AG04449 (cell line): ENCODE measurements at regions not wholly inside any gene's neighbourhood (a gene's known extent, or its start where the extent isn't known, plus 50 kb on each side); places are given as distances from the start of the nearest gene placed in this dataset.
A peak's percentile ranks its signal among the peaks of the same experiment; 100 is the strongest.
"Not testable (repeated sequence)": the region's sequence is repeated elsewhere in the genome, so short reads cannot be mapped to it uniquely, and the experiment has no call there.

Experiments used
- CTCF ChIA-PET: fragments of 350-600 bp; formaldehyde crosslinking; extraction: SDS; loops from one replicate; lab custom pipeline; 2021; ENCODE audit warnings: antibody characterized with exemption; lab: Yijun Ruan, JAX
- POLR2A ChIA-PET: fragments of 400-600, 350-600 bp; formaldehyde crosslinking; extraction: SDS; loops from one replicate; lab custom pipeline; 2020; ENCODE audit warnings: antibody characterized with exemption, inconsistent platforms; lab: Yijun Ruan, JAX
- DNase-seq: peaks from one replicate; pipeline ENCODE4 v3.0.0-alpha.2; 2010; ENCODE audit warnings: low read depth, low spot score
- H3K4me3 ChIP-seq: 2 replicates; pipeline ENCODE4 v1.5.1; 2011; ENCODE audit warnings: low read depth, mild to moderate bottlenecking, control low read depth, low read length
- CTCF ChIP-seq: IDR thresholded peaks from one replicate; pipeline ENCODE4 v1.5.1; 2011; ENCODE audit warnings: mild to moderate bottlenecking, moderate library complexity, low read length, control low read depth, inconsistent platforms; ENCODE audit not compliant: insufficient read depth; ENCODE audit errors: missing control alignments

- ChIA-PET POLR2A (interaction anchor here (1.0 to 3.0 kb wide), 5 partner anchors 46 to 144 kb away, joined by 5 to 22 read pairs (median 6); no protein-coding TSS in a partner anchor), CTCF (interaction anchor here (1.1 to 1.6 kb wide), 2 partner anchors 108 to 300 kb away, joined by 3 to 4 read pairs; no protein-coding TSS in a partner anchor)
- peak; percentile 44 for DNase-seq
Observed at GRCh38 chrX:45622538-45622937, 421.9 kb upstream of the DIPK2B start.

GRCh38 chrX:45622042-45622423 is 421.4 kb upstream of the DIPK2B start:
- no peak for TF ChIP-seq CTCF
- POLR2A ChIA-PET, result interaction anchor here (0.5 to 3.0 kb wide), 5 partner anchors 47 to 142 kb away, joined by 3 to 22 read pairs (median 7); no protein-coding TSS in a partner anchor
- no peak overlapping the region for H3K4me3 ChIP-seq
- no peak for DNase-seq
- CTCF ChIA-PET, result interaction anchor here (1.6 kb wide), 1 partner anchor 299 kb away, joined by 4 read pairs; no protein-coding TSS in a partner anchor

More at GRCh38 chrX:45622538-45622937, 421.9 kb upstream of the DIPK2B start:
- TF ChIP-seq CTCF, result no peak
- no peak overlapping the region for H3K4me3 ChIP-seq

DNA sequence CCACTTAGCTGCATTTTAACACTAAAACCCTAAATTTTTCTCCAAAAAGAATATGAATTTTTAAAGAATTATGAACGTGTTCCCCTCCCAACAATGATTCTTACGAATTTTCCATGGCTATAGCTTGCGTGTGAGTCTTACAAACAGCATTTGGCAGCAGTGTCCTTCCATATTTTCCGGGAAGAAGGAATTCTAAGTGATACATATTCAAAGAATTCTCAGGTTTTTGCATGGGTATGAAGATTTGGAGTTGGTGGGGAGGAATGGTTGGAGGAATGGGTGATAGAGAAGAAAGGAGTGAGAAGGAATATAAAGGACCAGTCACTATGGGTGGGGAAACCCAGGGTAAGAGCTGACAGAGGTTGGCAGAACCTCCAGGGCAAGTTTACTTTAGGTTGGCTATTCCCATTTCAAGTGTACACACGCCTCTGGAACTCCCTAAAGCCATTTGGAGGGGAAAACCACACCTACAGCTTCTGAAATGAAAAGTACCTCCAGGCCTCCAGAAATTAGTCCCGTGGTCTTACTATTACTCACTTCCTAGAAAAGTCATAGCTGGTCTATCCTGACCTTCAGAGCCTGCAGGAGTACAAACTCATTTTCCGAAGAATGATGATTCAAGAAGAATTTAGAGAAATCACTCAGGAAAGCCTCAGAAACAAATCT is 420.8 kb upstream of the DIPK2B start:
- DNase-seq, result peak; percentile 24

GRCh38 chrX:45619290-45619689 is 418.6 kb upstream of the DIPK2B start:
- CTCF ChIA-PET, result no interaction called here
- POLR2A ChIA-PET, result interaction anchor here (0.6 to 1.3 kb wide), 5 partner anchors 48 to 93 kb away, joined by 3 to 5 read pairs (median 4); no protein-coding TSS in a partner anchor
- no peak for TF ChIP-seq CTCF
- H3K4me3 ChIP-seq, result no peak overlapping the region
- peak; percentile 42 for DNase-seq

More for the DNA sequence above, 420.8 kb upstream of the DIPK2B start:
- no peak overlapping the region for H3K4me3 ChIP-seq
- ChIA-PET POLR2A (interaction anchor here (0.5 to 3.0 kb wide), 4 partner anchors 47 to 143 kb away, joined by 3 to 22 read pairs (median 14); no protein-coding TSS in a partner anchor), CTCF (interaction anchor here (1.6 kb wide), 1 partner anchor 299 kb away, joined by 4 read pairs; no protein-coding TSS in a partner anchor)
- TF ChIP-seq CTCF, result no peak

DNA sequence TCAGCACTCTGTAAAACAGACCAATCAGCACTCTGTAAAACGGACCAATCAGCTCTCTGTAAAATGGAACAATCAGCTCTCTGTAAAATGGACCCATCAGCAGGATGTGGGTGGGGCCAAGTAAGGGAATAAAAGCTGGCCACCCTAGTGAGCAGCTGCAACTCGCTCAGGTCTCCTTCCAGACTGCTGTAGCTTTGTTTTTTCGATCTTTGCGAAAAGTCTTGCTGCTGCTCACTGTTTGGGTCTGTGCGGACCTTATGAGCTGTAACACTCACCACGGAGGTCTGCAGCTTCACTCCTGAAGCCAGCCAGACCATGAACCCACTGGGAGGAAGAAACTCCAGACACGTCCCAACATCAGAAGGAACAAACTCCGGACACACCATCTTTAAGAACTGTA is 414.9 kb upstream of the DIPK2B start:
- DNase-seq, POLR2A ChIA-PET, H3K4me3 ChIP-seq, CTCF ChIA-PET: not testable (repeated sequence)

DNA sequence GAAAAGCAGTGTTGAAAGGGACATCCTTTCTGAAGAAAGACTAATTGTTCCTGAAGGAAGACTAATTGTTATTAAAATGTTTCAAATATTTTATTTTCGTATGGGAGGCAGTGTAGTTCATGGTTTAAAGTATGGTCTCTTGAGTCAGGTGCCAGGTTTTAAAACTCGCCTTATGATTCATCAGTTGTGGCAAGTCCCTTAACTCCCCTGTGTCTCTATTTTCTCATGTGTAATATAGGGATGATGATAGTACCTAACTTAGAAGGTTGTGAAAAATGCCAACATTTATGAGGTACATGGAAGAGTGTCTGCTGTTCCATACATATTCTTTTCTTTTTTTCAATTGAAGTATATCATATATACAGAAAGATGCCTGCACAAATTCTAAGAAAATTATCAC is 414.2 kb upstream of the DIPK2B start:
- no peak for DNase-seq
- POLR2A ChIA-PET, result no interaction called here
- TF ChIP-seq CTCF, result no peak
- CTCF ChIA-PET, result no interaction called here
- H3K4me3 ChIP-seq, result no peak overlapping the region
